ENCODE measurements at regions not wholly inside any gene's neighbourhood (a gene's known extent, or its start where the extent isn't known, plus 50 kb on each side); places are given as distances from the start of the nearest gene placed in this dataset.
A peak's percentile ranks its signal among the peaks of the same experiment; 100 is the strongest.

DNA sequence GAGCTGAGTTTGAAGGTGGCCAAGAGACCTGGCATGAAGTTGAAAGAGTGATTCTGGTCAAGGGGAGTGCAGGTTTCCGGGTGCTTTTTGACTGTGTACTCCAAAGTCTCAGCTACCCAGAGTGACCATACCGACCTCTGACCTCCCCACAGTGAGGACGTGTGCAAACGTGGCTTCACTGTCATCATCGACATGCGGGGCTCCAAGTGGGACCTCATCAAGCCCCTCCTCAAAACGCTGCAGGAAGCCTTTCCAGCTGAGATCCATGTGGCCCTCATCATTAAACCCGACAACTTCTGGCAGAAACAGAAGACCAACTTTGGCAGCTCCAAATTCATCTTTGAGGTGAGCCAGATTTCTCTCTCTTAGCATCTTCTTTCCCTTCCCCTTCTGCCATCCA lies 272.4 kb upstream of the ROPN1 start:
- H3K27me3 Mint-ChIP-seq: no peaks in the 10 kb centered on the region

DNA sequence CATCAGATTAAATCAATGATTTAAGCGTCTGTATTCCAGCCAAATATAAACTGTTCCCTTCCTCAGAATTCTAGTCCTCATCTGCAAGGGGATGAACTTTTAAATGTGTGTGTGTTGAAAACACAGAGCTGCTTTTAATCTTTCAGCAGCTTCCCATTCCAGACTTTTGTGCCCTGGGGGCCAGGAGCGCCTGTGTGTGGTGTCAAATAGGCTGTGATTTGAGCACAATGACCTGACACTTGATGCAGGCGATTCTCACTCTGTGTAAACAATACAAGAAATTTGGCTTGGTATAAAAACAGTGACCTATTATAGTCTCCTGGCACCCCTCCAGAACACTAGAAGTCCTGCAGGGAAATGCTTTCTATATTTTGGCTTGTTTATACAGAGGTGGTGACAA lies 274.6 kb upstream of the ROPN1 start:
- no peak for DNase-seq
- no peaks in the 10 kb centered on the region for H3K27me3 Mint-ChIP-seq
- no peak for ATAC-seq (replicated peaks)
- H3K4me3 Mint-ChIP-seq: no peak overlapping the region
- H3K36me3 Mint-ChIP-seq: no peaks in the 10 kb centered on the region
- H3K27ac Mint-ChIP-seq: no peak overlapping the region
- peaks cover 0 to 2% of the 10 kb centered on the region in 2 donors for H3K9me3 Mint-ChIP-seq
- H3K4me1 Mint-ChIP-seq: no peaks in the 10 kb centered on the region

More for the DNA sequence above, 272.4 kb upstream of the ROPN1 start:
- ATAC-seq (replicated peaks): no peak
- no peak for DNase-seq
- H3K36me3 Mint-ChIP-seq: no peaks in the 10 kb centered on the region
- peaks cover 0 to 6% of the 10 kb centered on the region in 2 donors for H3K4me1 Mint-ChIP-seq
- no peak overlapping the region for H3K4me3 Mint-ChIP-seq
- no peak overlapping the region for H3K27ac Mint-ChIP-seq
- H3K9me3 Mint-ChIP-seq: peaks cover 0 to 2% of the 10 kb centered on the region in 2 donors

DNA sequence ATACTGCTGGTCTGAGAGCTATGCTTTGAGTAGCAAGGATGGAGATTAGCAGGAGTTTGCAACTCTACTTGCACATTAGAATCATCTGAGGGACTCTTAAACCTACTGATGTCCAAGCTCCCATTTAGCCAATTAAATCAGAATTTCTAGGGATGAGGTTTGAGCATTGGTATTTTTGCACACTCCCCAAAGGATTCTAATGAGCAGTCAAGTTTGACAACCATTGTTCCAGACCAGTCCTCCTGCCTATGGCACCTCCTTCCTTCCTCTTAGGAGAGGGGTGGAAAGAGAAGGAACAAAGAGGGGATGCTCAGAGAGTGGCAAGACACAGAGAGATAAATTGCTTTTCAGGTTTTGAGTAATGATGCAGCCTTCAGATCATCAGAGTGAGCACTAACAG lies 275.5 kb upstream of the ROPN1 start:
- ATAC-seq (replicated peaks) (no peak), DNase-seq (no peak)
- Mint-ChIP-seq H3K36me3 (no peaks in the 10 kb centered on the region), H3K27ac (no peak overlapping the region), H3K9me3 (peaks cover 0 to 2% of the 10 kb centered on the region in 2 donors), H3K27me3 (no peaks in the 10 kb centered on the region), H3K4me3 (no peak overlapping the region), H3K4me1 (no peaks in the 10 kb centered on the region)

DNA sequence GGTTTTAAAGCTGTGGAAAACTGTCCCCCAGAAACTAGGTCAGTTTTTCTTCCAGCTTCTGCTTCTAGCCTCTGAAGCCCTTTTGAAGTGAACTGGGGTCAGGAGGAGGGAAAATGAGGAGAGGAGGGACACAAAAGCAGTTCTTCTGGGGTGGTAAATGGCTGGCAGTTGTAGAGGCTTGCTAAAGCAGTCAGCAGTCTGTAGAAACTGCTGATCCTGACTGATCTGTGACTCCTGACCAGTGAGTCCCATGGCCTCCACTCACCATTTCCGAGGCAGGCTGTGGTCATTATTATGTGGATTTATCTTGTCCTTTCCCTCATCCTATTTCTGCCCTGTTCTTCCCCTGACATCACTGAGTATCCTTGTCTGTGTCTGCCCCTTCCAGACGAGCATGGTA lies 276.4 kb upstream of the ROPN1 start:
- H3K36me3 Mint-ChIP-seq: no peaks in the 10 kb centered on the region
- no peak overlapping the region for H3K4me3 Mint-ChIP-seq
- peaks cover 0 to 2% of the 10 kb centered on the region in 2 donors for H3K9me3 Mint-ChIP-seq
- DNase-seq: no peak
- no peaks in the 10 kb centered on the region for H3K4me1 Mint-ChIP-seq
- ATAC-seq (replicated peaks): no peak
- H3K27ac Mint-ChIP-seq: no peak overlapping the region
- no peaks in the 10 kb centered on the region for H3K27me3 Mint-ChIP-seq

DNA sequence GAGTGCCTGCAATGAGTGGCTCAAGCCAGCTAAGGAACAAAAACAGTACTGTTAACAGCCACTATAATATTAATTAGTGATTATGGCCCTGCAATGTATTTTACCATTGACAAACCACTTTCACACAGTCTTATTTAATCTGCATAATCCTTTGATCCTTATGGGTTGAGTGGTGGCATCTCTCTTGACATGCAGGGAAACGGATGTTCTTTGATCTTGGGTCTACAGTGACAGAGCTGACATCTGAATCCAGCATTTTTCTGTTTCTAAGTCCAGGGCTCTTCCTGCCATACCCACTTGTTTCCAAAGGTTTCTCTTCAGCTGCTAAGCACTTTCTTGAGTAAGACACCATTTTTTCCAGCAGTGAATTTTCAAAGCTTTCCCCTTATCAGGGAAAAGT lies 277.7 kb upstream of the ROPN1 start:
- H3K27ac Mint-ChIP-seq: no peak overlapping the region
- no peaks in the 10 kb centered on the region for H3K36me3 Mint-ChIP-seq
- H3K4me1 Mint-ChIP-seq: no peaks in the 10 kb centered on the region
- no peak overlapping the region for H3K4me3 Mint-ChIP-seq
- no peak for ATAC-seq (replicated peaks)
- no peaks in the 10 kb centered on the region for H3K9me3 Mint-ChIP-seq
- DNase-seq: no peak
- H3K27me3 Mint-ChIP-seq: no peaks in the 10 kb centered on the region

DNA sequence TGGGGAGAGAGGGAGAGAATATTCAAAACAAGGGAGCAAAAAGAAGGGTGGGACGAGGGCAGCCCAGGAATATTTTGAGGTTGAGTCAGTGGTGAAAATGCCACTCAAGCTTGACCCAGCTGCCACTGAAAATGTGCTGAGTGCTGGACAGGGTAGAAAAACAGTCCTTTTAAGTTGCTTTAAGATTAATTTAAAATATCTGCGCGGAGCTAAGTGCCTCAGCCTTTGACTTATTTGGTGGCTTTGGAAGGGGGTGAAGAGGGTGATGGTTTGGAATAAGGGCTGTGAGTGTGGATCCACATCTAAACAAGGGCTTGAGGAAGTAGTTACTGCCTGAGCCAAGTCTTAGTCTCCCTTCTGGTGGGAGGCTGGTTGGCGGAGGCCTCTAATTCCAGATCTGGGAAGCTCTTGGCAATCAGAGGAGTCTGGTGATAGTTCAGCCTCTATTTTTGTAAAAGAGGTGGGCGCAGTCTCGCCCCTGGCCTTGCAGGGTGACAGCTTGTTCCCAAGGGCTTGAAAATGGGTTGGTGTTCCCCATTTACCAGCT lies 280.8 kb upstream of the ROPN1 start:
- H3K4me3 Mint-ChIP-seq: no peak overlapping the region
- no peak for DNase-seq
- no peaks in the 10 kb centered on the region for H3K9me3 Mint-ChIP-seq
- H3K27me3 Mint-ChIP-seq: no peaks in the 10 kb centered on the region
- no peaks in the 10 kb centered on the region for H3K4me1 Mint-ChIP-seq
- ATAC-seq (replicated peaks): no peak
- H3K36me3 Mint-ChIP-seq: no peaks in the 10 kb centered on the region
- H3K27ac Mint-ChIP-seq: no peak overlapping the region

DNA sequence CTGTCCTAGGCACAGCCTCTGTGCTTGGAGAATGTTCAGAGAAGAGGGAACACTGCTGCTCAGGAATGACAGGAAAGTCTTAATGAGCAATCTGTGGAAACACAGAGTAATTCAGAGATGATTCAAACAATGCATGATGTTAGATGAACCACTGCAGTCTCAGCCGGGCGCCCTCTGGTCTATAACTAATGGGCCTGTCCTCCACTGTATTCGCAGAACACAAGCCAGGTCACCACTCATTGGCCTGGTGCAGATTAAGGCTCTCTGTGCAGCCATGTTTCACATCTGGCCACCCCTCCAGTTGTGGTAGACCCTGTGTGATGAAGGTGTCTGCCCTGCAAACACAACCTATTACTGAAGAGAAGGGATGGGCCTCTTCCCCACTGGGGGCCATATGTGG lies 281.7 kb upstream of the ROPN1 start:
- Mint-ChIP-seq H3K4me1 (no peaks in the 10 kb centered on the region), H3K9me3 (no peaks in the 10 kb centered on the region), H3K27ac (no peak overlapping the region), H3K27me3 (no peaks in the 10 kb centered on the region), H3K4me3 (no peak overlapping the region), H3K36me3 (no peaks in the 10 kb centered on the region)
- DNase-seq (no peak), ATAC-seq (replicated peaks) (no peak)

DNA sequence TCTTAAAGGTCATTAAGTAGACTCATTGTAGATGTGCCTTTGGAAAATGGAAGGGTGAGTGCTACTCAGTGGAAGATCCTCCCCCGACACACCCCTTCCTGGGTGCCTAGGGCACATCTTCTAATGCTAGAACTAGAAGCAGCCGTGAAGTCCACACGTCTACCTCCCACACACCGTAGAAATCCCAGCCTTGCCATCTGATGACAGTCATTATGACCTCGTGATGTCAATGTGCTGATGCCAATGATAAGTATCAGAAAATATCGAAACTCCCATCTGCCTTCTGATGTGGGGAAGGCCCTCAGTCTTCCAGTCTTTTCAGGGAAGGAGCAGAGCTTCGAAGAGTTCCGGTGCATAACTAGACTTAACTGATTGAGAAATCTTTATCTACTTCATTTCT lies 282.1 kb upstream of the ROPN1 start:
- ATAC-seq (replicated peaks) (no peak), DNase-seq (no peak)
- Mint-ChIP-seq H3K27ac (no peak overlapping the region), H3K9me3 (no peaks in the 10 kb centered on the region), H3K36me3 (no peaks in the 10 kb centered on the region), H3K4me1 (no peaks in the 10 kb centered on the region), H3K27me3 (no peaks in the 10 kb centered on the region), H3K4me3 (no peak overlapping the region)

DNA sequence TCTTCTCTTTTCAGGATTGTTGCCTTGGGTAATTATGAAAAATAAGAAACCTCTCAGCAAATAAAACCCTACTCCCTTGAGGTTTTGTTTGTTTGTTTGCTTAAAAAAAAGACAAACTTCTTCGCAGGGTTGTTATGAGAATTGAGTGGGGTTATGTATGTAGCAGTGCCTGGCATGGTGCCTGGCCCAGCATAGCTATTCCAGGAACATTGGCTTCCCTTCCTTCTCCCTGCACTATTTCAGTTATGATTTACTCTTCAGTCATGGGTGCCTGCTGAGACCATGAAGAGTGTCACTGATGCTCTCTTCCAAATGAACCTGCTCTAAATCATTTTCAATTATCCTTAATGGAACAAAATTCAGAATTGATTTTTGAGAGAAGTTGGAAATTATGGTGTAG lies 283.5 kb upstream of the ROPN1 start:
- H3K9me3 Mint-ChIP-seq: no peaks in the 10 kb centered on the region
- no peaks in the 10 kb centered on the region for H3K36me3 Mint-ChIP-seq
- no peaks in the 10 kb centered on the region for H3K4me1 Mint-ChIP-seq
- no peaks in the 10 kb centered on the region for H3K27me3 Mint-ChIP-seq
- ATAC-seq (replicated peaks) (no peak), DNase-seq (no peak)
- H3K27ac Mint-ChIP-seq: no peak overlapping the region
- H3K4me3 Mint-ChIP-seq: no peak overlapping the region

DNA sequence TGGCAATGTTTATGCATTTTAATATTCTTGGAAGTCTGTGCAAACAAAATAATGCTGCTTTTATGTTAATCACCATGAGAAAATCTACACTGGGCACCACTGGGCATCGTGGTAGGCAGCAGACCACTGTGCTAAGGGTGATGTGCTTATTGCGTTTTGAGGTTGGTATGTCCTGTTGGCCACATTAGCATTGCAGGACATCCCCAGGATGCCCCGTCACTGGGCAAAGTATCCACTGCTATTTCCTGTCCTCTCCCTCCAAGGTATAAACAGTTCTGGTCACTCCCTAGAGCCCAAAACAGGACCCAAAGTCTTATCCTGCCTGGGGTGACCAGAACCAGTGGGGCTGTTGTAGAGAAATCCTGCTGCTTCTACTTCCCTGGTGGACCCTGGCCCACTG lies 284.2 kb upstream of the ROPN1 start:
- Mint-ChIP-seq H3K9me3 (no peaks in the 10 kb centered on the region), H3K27me3 (peaks cover 0 to 2% of the 10 kb centered on the region in 2 donors), H3K4me3 (no peak overlapping the region), H3K27ac (no peak overlapping the region), H3K4me1 (no peaks in the 10 kb centered on the region), H3K36me3 (no peaks in the 10 kb centered on the region)
- DNase-seq: no peak
- no peak for ATAC-seq (replicated peaks)

DNA sequence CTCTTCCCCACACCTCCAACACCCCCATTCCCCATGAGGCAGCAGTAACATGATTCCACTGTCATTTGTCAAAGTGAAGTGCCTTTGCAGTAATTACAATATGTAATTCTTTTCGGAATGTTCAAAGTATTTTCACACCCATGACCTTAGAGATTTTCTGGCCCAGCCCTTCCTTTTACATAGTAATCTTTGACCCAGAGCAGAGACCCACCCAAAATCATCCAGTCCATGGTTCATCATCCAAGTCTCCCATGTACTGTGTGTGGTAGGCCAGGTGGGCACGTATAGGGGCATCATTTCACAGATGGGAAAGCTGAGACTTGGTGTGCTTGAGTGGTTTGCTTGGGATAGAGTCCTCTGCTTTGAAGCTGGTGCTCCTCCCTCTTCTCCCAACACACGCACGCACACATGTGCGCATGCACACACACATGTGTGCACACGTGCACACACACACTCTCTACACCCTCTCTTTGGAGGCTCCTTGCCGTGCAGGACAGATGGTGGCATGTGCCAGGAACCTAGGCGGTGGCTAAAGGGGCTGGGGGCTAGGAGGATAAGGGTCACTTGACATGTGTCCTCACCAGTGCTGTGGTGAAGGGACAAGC lies 284.7 kb upstream of the ROPN1 start:
- H3K4me1 Mint-ChIP-seq: no peaks in the 10 kb centered on the region
- ATAC-seq (replicated peaks): no peak
- no peak for DNase-seq
- peaks cover 3 to 7% of the 10 kb centered on the region in 2 donors for H3K27me3 Mint-ChIP-seq
- H3K36me3 Mint-ChIP-seq: no peaks in the 10 kb centered on the region
- no peaks in the 10 kb centered on the region for H3K9me3 Mint-ChIP-seq
- H3K27ac Mint-ChIP-seq: no peak overlapping the region
- H3K4me3 Mint-ChIP-seq: no peak overlapping the region

DNA sequence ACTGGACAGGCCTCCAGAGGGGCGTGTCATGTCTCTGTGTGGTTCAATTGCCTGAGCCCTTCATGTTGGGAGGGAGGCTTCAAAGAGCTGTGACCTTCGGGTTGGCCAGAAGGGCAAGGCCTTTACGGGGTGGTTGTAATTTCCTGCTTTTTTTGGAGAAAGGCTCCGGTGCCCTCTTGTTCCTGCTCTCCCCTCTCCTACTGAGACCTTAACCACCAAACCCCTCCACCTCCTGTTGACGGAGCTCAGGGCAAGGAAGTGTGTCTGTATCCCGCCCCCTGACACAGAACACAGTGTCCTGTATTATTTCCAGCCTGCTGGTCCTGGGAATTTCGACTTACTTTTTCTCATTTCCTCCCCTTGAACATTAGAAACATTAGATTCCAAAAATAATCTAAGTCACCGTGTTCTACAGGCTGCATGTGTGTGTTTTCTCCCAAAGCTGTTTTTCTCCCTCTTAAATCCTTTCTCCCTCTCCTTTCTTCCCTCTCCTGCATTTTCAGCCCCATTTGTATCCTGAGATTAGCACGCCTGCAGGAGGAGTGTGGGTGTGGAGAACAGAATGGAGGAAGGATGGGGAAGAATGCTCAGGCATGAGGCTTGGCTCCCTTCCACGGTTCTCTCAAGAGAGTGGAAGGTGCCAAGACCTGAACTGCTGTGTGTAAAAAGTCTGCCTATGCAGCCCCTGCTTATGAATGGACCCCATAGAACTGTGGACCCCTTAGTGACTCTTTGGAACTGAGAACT lies 285.4 kb upstream of the ROPN1 start:
- ATAC-seq (replicated peaks) (no peak), DNase-seq (no peak)
- no peaks in the 10 kb centered on the region for H3K4me1 Mint-ChIP-seq
- no peaks in the 10 kb centered on the region for H3K36me3 Mint-ChIP-seq
- no peak overlapping the region for H3K4me3 Mint-ChIP-seq
- H3K9me3 Mint-ChIP-seq: no peaks in the 10 kb centered on the region
- no peak overlapping the region for H3K27ac Mint-ChIP-seq
- peaks cover 7 to 8% of the 10 kb centered on the region in 2 donors for H3K27me3 Mint-ChIP-seq

DNA sequence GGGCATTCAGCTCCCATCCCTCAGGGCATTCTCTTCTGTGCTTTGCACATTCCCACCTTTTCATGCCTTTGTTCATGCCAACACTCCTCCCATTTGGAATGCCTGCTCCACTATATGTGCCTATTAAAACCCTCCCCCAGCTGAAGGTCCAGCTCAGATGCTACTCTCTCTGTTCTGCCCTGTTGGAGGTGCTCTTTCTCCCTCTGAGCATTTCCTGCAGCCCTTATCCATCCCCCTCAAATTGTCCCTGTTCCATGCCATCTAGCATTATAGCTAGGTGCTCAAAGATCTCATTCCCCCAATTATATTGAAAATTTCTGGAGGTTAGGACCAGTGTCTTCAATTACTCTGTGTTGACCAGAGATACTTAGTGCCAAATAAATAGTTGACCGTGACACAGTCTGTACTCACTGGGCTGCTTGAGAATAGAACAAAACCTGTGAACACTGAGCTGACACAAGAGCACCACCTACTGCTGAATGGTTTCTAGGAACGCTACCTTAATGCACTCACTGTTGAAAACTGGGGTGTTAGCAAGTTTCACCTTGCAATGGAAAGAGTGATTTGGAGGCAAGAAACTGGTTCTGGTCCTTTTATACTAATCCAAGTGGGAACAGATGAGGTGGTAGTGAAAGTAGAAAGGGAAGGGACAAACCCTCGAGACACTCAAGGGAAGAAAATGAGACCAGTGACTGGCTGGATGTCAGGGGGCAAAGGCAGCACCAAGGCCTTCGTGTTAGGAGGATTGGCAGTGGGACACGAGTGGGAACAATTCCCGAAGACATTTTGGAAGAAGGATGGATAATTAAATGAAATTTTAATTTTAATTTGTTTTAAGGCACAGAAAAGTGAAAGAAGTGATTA lies 289.8 kb upstream of the ROPN1 start:
- DNase-seq (no peak), ATAC-seq (replicated peaks) (peak; percentile 60 to 74)
- Mint-ChIP-seq H3K9me3 (no peaks in the 10 kb centered on the region), H3K27me3 (peaks cover 8 to 11% of the 10 kb centered on the region in 2 donors), H3K36me3 (no peaks in the 10 kb centered on the region), H3K4me3 (no peak overlapping the region), H3K4me1 (no peaks in the 10 kb centered on the region), H3K27ac (no peak overlapping the region)

DNA sequence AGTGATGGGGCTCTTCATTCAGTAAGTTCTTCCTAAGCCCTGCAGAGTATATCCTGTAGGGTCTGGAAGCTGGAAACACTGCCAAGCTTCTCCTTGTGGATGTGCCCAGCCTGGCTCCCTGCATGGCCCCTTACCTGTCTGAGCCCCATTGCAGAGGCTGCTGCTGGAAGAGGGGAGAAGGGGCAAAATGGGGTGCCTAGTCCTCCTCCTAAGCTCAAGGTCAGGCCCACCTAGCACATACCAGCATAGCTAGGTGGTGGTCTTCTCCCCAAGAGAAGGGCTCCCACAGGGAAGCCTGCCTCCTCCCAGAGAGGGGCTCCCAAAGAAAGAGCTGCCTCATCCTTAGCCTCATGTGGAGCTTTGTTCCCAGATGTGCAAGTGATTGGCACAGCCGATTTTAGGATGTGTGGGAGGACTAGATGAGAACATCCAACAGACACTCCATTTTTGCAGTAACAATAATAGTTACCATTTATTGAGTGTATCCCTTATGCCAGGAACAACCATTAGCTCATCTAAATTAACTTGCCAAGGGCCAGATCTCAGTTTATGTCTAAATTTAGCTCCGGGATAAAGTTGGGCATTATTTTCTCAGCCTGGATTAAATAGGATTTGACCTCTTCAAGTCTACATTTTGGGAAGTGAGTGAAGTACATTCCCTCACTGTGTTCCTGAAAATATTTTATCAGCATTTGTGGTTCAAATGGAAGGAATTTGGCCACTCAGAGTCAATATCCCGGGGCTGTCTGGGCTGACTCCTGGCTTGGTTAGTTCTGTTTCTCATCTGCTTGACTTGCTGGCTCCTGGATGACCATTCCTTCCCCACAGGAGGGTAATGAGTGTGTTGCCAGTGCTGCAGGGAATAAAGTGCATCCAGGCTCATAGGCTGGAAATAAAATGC lies 291.1 kb upstream of the ROPN1 start:
- no peak overlapping the region for H3K4me3 Mint-ChIP-seq
- no peaks in the 10 kb centered on the region for H3K4me1 Mint-ChIP-seq
- ATAC-seq (replicated peaks): no peak

More for the DNA sequence above, 291.1 kb upstream of the ROPN1 start:
- Mint-ChIP-seq H3K9me3 (no peaks in the 10 kb centered on the region), H3K27me3 (peaks cover 8 to 11% of the 10 kb centered on the region in 2 donors), H3K36me3 (no peaks in the 10 kb centered on the region), H3K27ac (no peak overlapping the region)
- no peak for DNase-seq
